ENCODE measurements at regions not wholly inside any gene's neighbourhood (a gene's known extent, or its start where the extent isn't known, plus 50 kb on each side); places are given as distances from the start of the nearest gene placed in this dataset.
"Not testable (repeated sequence)": the region's sequence is repeated elsewhere in the genome, so short reads cannot be mapped to it uniquely, and the experiment has no call there.

GRCh38 chr16:79845033-79845733 lies 244.6 kb upstream of the MAF start:
- DNase-seq = no peak

- no peak for DNase-seq
Measured at GRCh38 chr16:79844603-79845002, 244.1 kb upstream of the MAF start.

- no peak for DNase-seq
Measured at GRCh38 chr16:79843631-79844043, 243.1 kb upstream of the MAF start.

GRCh38 chr16:79843145-79843544 lies 242.6 kb upstream of the MAF start:
- DNase-seq = no peak

GRCh38 chr16:79842197-79842596 lies 241.7 kb upstream of the MAF start:
- no peak for DNase-seq

- no peak for DNase-seq
Measured at GRCh38 chr16:79839466-79840341, 239.2 kb upstream of the MAF start.

- no peak for DNase-seq
Measured at GRCh38 chr16:79838496-79839259, 238.1 kb upstream of the MAF start.

GRCh38 chr16:79836144-79836543 lies 235.6 kb upstream of the MAF start:
- no peak for DNase-seq

GRCh38 chr16:79835194-79835593 lies 234.7 kb upstream of the MAF start:
- no peak for DNase-seq

GRCh38 chr16:79834720-79835119 lies 234.2 kb upstream of the MAF start:
- DNase-seq = no peak

GRCh38 chr16:79834003-79834402 lies 233.5 kb upstream of the MAF start:
- not testable (repeated sequence) for DNase-seq

- DNase-seq = no peak
Measured at GRCh38 chr16:79833559-79833958, 233.0 kb upstream of the MAF start.

- DNase-seq = no peak
Measured at GRCh38 chr16:79826732-79827475, 226.4 kb upstream of the MAF start.

- DNase-seq = no peak
Measured at GRCh38 chr16:79825002-79825401, 224.5 kb upstream of the MAF start.

GRCh38 chr16:79823639-79824038 lies 223.1 kb upstream of the MAF start:
- DNase-seq = no peak

- DNase-seq = no peak
Measured at GRCh38 chr16:79821911-79822310, 221.4 kb upstream of the MAF start.

- DNase-seq = no peak
Measured at GRCh38 chr16:79816081-79816497, 215.6 kb upstream of the MAF start.

GRCh38 chr16:79815049-79815448 lies 214.5 kb upstream of the MAF start:
- DNase-seq = no peak

GRCh38 chr16:79814124-79814523 lies 213.6 kb upstream of the MAF start:
- DNase-seq = no peak

- no peak for DNase-seq
Measured at GRCh38 chr16:79811541-79811940, 211.0 kb upstream of the MAF start.

GRCh38 chr16:79810449-79811189 lies 210.1 kb upstream of the MAF start:
- no peak for DNase-seq

- DNase-seq = no peak
Measured at GRCh38 chr16:79809376-79809775, 208.8 kb upstream of the MAF start.

All from islet precursor cell (in vitro differentiated cells).